ENCODE measurements at regions not wholly inside any gene's neighbourhood (a gene's known extent, or its start where the extent isn't known, plus 50 kb on each side); places are given as distances from the start of the nearest gene placed in this dataset.
A peak's percentile ranks its signal among the peaks of the same experiment; 100 is the strongest.
"Not testable (repeated sequence)": the region's sequence is repeated elsewhere in the genome, so short reads cannot be mapped to it uniquely, and the experiment has no call there.

- no peak for DNase-seq (ENCODE audit: low spot score)
These were observed 182.5 kb downstream of the BAMBI start for GRCh38 chr10:28859791-28860190.

- DNase-seq (ENCODE audit: low spot score): no peak
These were observed 184.9 kb downstream of the BAMBI start for GRCh38 chr10:28862219-28862618.

GRCh38 chr10:28869606-28870201, 192.4 kb downstream of the BAMBI start:
- DNase-seq (ENCODE audit: low spot score): no peak

- no peak for DNase-seq (ENCODE audit: low spot score)
These were observed 194.3 kb downstream of the BAMBI start for GRCh38 chr10:28871665-28872064.

GRCh38 chr10:28872587-28873165, 195.4 kb downstream of the BAMBI start:
- DNase-seq (ENCODE audit: low spot score): no peak

GRCh38 chr10:28873540-28873939, 196.2 kb downstream of the BAMBI start:
- DNase-seq (ENCODE audit: low spot score): no peak

GRCh38 chr10:28874210-28874609, 196.9 kb downstream of the BAMBI start:
- DNase-seq (ENCODE audit: low spot score): no peak

GRCh38 chr10:28875549-28876081, 198.3 kb downstream of the BAMBI start:
- DNase-seq (ENCODE audit: low spot score): no peak

GRCh38 chr10:28878236-28878970, 201.1 kb downstream of the BAMBI start:
- no peak for DNase-seq (ENCODE audit: low spot score)

- DNase-seq (ENCODE audit: low spot score): no peak
These were observed 201.9 kb downstream of the BAMBI start for GRCh38 chr10:28879246-28879645.

GRCh38 chr10:28879875-28880682, 202.8 kb downstream of the BAMBI start:
- peak; percentile 56 for DNase-seq (ENCODE audit: low spot score)

GRCh38 chr10:28880683-28880950, 203.3 kb downstream of the BAMBI start:
- DNase-seq (ENCODE audit: low spot score): no peak

- DNase-seq (ENCODE audit: low spot score): no peak
These were observed 204.0 kb downstream of the BAMBI start for GRCh38 chr10:28881171-28881882.

GRCh38 chr10:28883741-28884423, 206.6 kb downstream of the BAMBI start:
- no peak for DNase-seq (ENCODE audit: low spot score)

GRCh38 chr10:28890121-28890950, 213.0 kb downstream of the BAMBI start:
- no peak for DNase-seq (ENCODE audit: low spot score)

- DNase-seq (ENCODE audit: low spot score): no peak
These were observed 213.9 kb downstream of the BAMBI start for GRCh38 chr10:28891058-28891713.

GRCh38 chr10:28892818-28893547, 215.7 kb downstream of the BAMBI start:
- DNase-seq (ENCODE audit: low spot score): no peak

- no peak for DNase-seq (ENCODE audit: low spot score)
These were observed 216.8 kb downstream of the BAMBI start for GRCh38 chr10:28894146-28894545.

GRCh38 chr10:28895671-28896070, 218.3 kb downstream of the BAMBI start:
- DNase-seq (ENCODE audit: low spot score): not testable (repeated sequence)
